GM12878 (cell line): ENCODE measurements at regions not wholly inside any gene's neighbourhood (a gene's known extent, or its start where the extent isn't known, plus 50 kb on each side); places are given as distances from the start of the nearest gene placed in this dataset.
A peak's percentile ranks its signal among the peaks of the same experiment; 100 is the strongest.

Source experiments
- ATAC-seq: fragments of 200-7000 bp; cut with Tn5 transposase; 3 replicates; pipeline ENCODE4 v1.9.1; 2020; ENCODE audit warnings: mild to moderate bottlenecking, moderate library complexity
- BruUV-seq: library from RNA; stranded (reverse); fragments of 400-500 nt; replicated peaks from 2 replicates; lab custom pipeline; 2021; lab: Mats Ljungman, UMichigan
- CTCF ChIA-PET: fragments of 300-600 bp; sonication (Branson Sonifier 250); formaldehyde crosslinking; extraction: SDS; loops from one replicate; lab custom pipeline; 2021; ENCODE audit warnings: inconsistent platforms; lab: Yijun Ruan, JAX
- POLR2A ChIA-PET: fragments of 350-600 bp; formaldehyde crosslinking; extraction: SDS; loops from one replicate; lab custom pipeline; 2021; ENCODE audit warnings: inconsistent platforms; lab: Charles Lee
- RAD21 ChIA-PET: fragments of 300-600 bp; sonication (Branson Sonifier 250); formaldehyde crosslinking; loops from one replicate; lab custom pipeline; 2023; ENCODE audit warnings: antibody characterized with exemption; ENCODE audit not compliant: unreplicated experiment; lab: Charles Lee
- SMC1A ChIA-PET: fragments of 300-600 bp; sonication (Branson Sonifier 250); formaldehyde crosslinking; loops from one replicate; lab custom pipeline; 2023; ENCODE audit not compliant: unreplicated experiment, uncharacterized antibody; lab: Charles Lee
- DNase-seq: peaks from one replicate; pipeline ENCODE4 v3.0.0-alpha.2; 2011; ENCODE audit warnings: low read depth, low spot score
- FAIRE-seq: peaks from 3 replicates; lab custom pipeline; 2011; peaks lifted over from hg19 to GRCh38; lab: Jason Lieb, UNC
- H2AFZ ChIP-seq: 2 replicates; pipeline ENCODE4 v1.6.0; 2011; ENCODE audit warnings: low read depth, low read length, control low read depth; ENCODE audit not compliant: control insufficient read depth
- H3K27ac ChIP-seq: 2 replicates; pipeline ENCODE4 v1.5.1; 2011; ENCODE audit warnings: control low read depth; ENCODE audit not compliant: control insufficient read depth, insufficient read depth
- H3K27me3 ChIP-seq, 2 experiments: replicated peaks in 1 of 2; 2 replicates each; pipeline versions ENCODE4 v1.6.0 to v1.6.1; 2011; ENCODE audit warnings: low read length in 1 of 2; ENCODE audit not compliant: control insufficient read depth in 2 of 2, insufficient read depth in 2 of 2
- H3K36me3 ChIP-seq, 2 experiments: 2 replicates each; pipeline ENCODE4 v1.5.1; 2011; ENCODE audit warnings: low read length in 1 of 2; ENCODE audit not compliant: control insufficient read depth in 2 of 2, insufficient read depth in 2 of 2
- H3K4me1 ChIP-seq: 2 replicates; pipeline ENCODE4 v1.6.1; 2011; ENCODE audit warnings: mild to moderate bottlenecking, low read length, moderate library complexity, mixed read lengths; ENCODE audit not compliant: control insufficient read depth, insufficient read depth
- H3K4me2 ChIP-seq: 2 replicates; pipeline ENCODE4 v1.6.0; 2011; ENCODE audit warnings: control low read depth; ENCODE audit not compliant: control insufficient read depth, insufficient read depth
- H3K4me3 ChIP-seq: fragments of 200-600 bp; sonication (generic); 2 replicates; pipeline ENCODE4 v1.5.1; 2016
- H3K79me2 ChIP-seq: 2 replicates; pipeline ENCODE4 v1.6.0; 2011; ENCODE audit warnings: low read length; ENCODE audit not compliant: control insufficient read depth, insufficient read depth
- H3K9ac ChIP-seq: 2 replicates; pipeline ENCODE4 v1.8.0; 2011; ENCODE audit warnings: low read length, control low read depth, mixed read lengths; ENCODE audit not compliant: control insufficient read depth, insufficient read depth
- H3K9me3 ChIP-seq: replicated peaks from 3 replicates; pipeline ENCODE4 v1.5.1; 2011; ENCODE audit warnings: mild to moderate bottlenecking, low read length; ENCODE audit not compliant: control insufficient read depth, insufficient read depth
- H4K20me1 ChIP-seq: 2 replicates; pipeline ENCODE4 v1.6.0; 2011; ENCODE audit not compliant: control insufficient read depth, insufficient read depth
- BCL11A ChIP-seq: IDR thresholded peaks from 2 replicates; pipeline ENCODE4 v1.6.1; 2011; ENCODE audit warnings: low read depth, low read length
- BHLHE40 ChIP-seq, 2 experiments: fragments of 450-650 bp in 1 of 2; IDR thresholded peaks; 2 replicates each; pipeline ENCODE4 v1.6.1; 2011 to 2017; ENCODE audit warnings: low read depth in 2 of 2, borderline replicate concordance in 1 of 2, improper control_type of control experiment in 1 of 2, low read length in 1 of 2, mild to moderate bottlenecking in 1 of 2
- BMI1 ChIP-seq: fragments of 450-650 bp; IDR thresholded peaks from 2 replicates; pipeline ENCODE4 v1.6.1; 2016; ENCODE audit warnings: mild to moderate bottlenecking, moderate library complexity, borderline replicate concordance
- DPF2 ChIP-seq: fragments of 450-650 bp; IDR thresholded peaks from 2 replicates; pipeline ENCODE4 v1.6.1; 2017; ENCODE audit warnings: mild to moderate bottlenecking
- JUNB ChIP-seq: IDR thresholded peaks from 2 replicates; pipeline ENCODE4 v1.6.1; 2016; ENCODE audit warnings: antibody characterized with exemption, mild to moderate bottlenecking
- KLF5 ChIP-seq: fragments of 450-650 bp; IDR thresholded peaks from 2 replicates; pipeline ENCODE4 v1.6.1; 2014; ENCODE audit warnings: mild to moderate bottlenecking; ENCODE audit not compliant: partially characterized antibody
- MTA2 ChIP-seq: fragments of 450-650 bp; IDR thresholded peaks from 2 replicates; pipeline ENCODE4 v1.6.1; 2016; ENCODE audit warnings: low read depth, mild to moderate bottlenecking, moderate library complexity
- NR2F1 ChIP-seq: fragments of 450-650 bp; conservative IDR thresholded peaks from 2 replicates; pipeline ENCODE4 v1.6.1; 2017; ENCODE audit warnings: mild to moderate bottlenecking
- ZNF274 ChIP-seq: IDR thresholded peaks from one replicate; pipeline ENCODE4 v1.8.0; 2011; ENCODE audit not compliant: insufficient read length, insufficient read depth
- in situ Hi-C: fragments of 300-500 bp; cut with MboI; formaldehyde crosslinking; loops from 9 replicates; pipeline ENCODE4 v1.14.3; 2018; ENCODE audit warnings: mixed read lengths
- intact Hi-C: fragments of 100-400 bp; cut with micrococcal nuclease; formaldehyde crosslinking; loops from one replicate; pipeline ENCODE4 v1.14.2; 2022; ENCODE audit not compliant: unreplicated experiment
- TF ChIP-seq, protein P1 (sequence below): fragments of 450-650 bp; IDR thresholded peaks from 2 replicates; pipeline ENCODE4 v1.6.1; 2017; ENCODE audit warnings: borderline replicate concordance
- TF ChIP-seq, protein P2 (sequence below): fragments of 450-650 bp; IDR thresholded peaks from 2 replicates; pipeline ENCODE4 v1.6.1; 2017; ENCODE audit warnings: low read depth, mild to moderate bottlenecking, moderate library complexity

DNA sequence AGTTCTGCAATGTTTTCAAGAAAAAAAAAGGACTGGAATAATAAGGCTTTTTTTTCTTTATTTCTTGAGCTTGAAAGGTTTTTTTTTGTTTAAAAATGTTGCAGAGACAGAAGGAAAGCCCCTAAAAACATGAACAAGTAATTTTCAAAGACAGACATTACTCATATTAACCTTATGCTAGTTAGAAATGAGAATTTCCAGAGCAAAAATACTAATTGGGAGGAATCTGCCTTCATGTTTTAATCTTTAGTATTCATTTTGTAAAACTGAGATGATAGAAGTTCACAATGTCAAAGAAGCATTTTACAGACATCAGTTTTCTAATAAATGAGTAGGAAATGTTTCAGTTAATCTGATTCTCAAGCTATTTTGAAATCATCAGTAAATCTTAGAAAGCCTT lies 1805.3 kb downstream of the PCDH7 start:
- ATAC-seq (peak; percentile 70), DNase-seq (no peak), FAIRE-seq (no peak)
- H2AFZ ChIP-seq = no peak overlapping the region
- TF ChIP-seq ZNF274 (no peak), KLF5 (no peak), NR2F1 (peak; percentile 39; the same call in 1 of the 2 replicates), BMI1 (0 out of 2 replicates have a peak, but pooled peaks have one; percentile 15), JUNB (peak; percentile 34; the same call in 1 of the 2 replicates), MTA2 (peak; percentile 87), BCL11A (0 out of 2 replicates have a peak, but pooled peaks have one; percentile 22), BHLHE40 (IDR thresholded peaks at IDR 0.05; ENCODE audit: borderline replicate concordance in 1 of 2, low read depth in 2 of 2, low read length in 1 of 2) (peak; percentile 43 to 64; a peak in 2 of 4 replicates), DPF2 (0 out of 2 replicates have a peak, but pooled peaks have one; percentile 26)
- TF ChIP-seq, protein P1, sequence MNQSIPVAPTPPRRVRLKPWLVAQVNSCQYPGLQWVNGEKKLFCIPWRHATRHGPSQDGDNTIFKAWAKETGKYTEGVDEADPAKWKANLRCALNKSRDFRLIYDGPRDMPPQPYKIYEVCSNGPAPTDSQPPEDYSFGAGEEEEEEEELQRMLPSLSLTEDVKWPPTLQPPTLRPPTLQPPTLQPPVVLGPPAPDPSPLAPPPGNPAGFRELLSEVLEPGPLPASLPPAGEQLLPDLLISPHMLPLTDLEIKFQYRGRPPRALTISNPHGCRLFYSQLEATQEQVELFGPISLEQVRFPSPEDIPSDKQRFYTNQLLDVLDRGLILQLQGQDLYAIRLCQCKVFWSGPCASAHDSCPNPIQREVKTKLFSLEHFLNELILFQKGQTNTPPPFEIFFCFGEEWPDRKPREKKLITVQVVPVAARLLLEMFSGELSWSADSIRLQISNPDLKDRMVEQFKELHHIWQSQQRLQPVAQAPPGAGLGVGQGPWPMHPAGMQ = no peak
- TF ChIP-seq, protein P2, sequence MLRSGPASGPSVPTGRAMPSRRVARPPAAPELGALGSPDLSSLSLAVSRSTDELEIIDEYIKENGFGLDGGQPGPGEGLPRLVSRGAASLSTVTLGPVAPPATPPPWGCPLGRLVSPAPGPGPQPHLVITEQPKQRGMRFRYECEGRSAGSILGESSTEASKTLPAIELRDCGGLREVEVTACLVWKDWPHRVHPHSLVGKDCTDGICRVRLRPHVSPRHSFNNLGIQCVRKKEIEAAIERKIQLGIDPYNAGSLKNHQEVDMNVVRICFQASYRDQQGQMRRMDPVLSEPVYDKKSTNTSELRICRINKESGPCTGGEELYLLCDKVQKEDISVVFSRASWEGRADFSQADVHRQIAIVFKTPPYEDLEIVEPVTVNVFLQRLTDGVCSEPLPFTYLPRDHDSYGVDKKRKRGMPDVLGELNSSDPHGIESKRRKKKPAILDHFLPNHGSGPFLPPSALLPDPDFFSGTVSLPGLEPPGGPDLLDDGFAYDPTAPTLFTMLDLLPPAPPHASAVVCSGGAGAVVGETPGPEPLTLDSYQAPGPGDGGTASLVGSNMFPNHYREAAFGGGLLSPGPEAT = peak; percentile 75
- SMC1A ChIA-PET = interaction anchor here (1.3 to 1.6 kb wide), 2 partner anchors 9 to 12 kb away, joined by 3 to 4 read pairs; no protein-coding TSS in a partner anchor
- no peak overlapping the region for H3K27ac ChIP-seq
- no peak overlapping the region for H3K4me3 ChIP-seq
- H3K36me3 ChIP-seq = no peaks in the 10 kb centered on the region
- no peaks in the 10 kb centered on the region; the same call in 2 of the 3 replicates for H3K9me3 ChIP-seq
- H3K4me1 ChIP-seq = no peaks in the 10 kb centered on the region
- BruUV-seq = no TSS peak
- RAD21 ChIA-PET = interaction anchor here (1.0 to 1.3 kb wide), 2 partner anchors 44 to 60 kb away, joined by 3 read pairs; no protein-coding TSS in a partner anchor
- no peak overlapping the region for H3K9ac ChIP-seq
- CTCF ChIA-PET = interaction anchor here (0.8 kb wide), 1 partner anchor 44 kb away, joined by 3 read pairs; no protein-coding TSS in a partner anchor
- H3K79me2 ChIP-seq = no peaks in the 10 kb centered on the region
- no peaks in the 10 kb centered on the region for H4K20me1 ChIP-seq
- H3K4me2 ChIP-seq = no peak overlapping the region
- intact Hi-C loops = no loop called here
- POLR2A ChIA-PET = interaction anchor here (1.2 kb wide), 1 partner anchor 61 kb away, joined by 3 read pairs; no protein-coding TSS in a partner anchor
- no peaks in the 10 kb centered on the region for H3K27me3 ChIP-seq
- in situ Hi-C loops = no loop called here
